Neural cell (in vitro differentiated cells): ENCODE measurements at regions not wholly inside any gene's neighbourhood (a gene's known extent, or its start where the extent isn't known, plus 50 kb on each side); places are given as distances from the start of the nearest gene placed in this dataset.

Experiments
- H2AFZ ChIP-seq: fragments of 200-600, 300-800 bp; sonication (generic), shearing (Covaris generic); 2 replicates; pipeline ENCODE4 v1.6.0; 2014; ENCODE audit warnings: low read depth, mild to moderate bottlenecking, antibody characterized with exemption, low read length, moderate library complexity
- H3F3A ChIP-seq: fragments of 200-600 bp; shearing (Covaris generic); 2 replicates; pipeline ENCODE4 v1.6.1; 2016; ENCODE audit warnings: mild to moderate bottlenecking, moderate library complexity, mixed read lengths, antibody characterized with exemption, low read length; ENCODE audit not compliant: insufficient read depth, poor library complexity, severe bottlenecking
- H3K27ac ChIP-seq: fragments of 200-600, 300-800 bp; sonication (generic), shearing (Covaris generic); 2 replicates; pipeline ENCODE4 v1.5.1; 2014; ENCODE audit warnings: mild to moderate bottlenecking, low read length, moderate library complexity
- H3K27me3 ChIP-seq: fragments of 300-800, 200-600 bp; sonication (generic), shearing (Covaris generic); 2 replicates; pipeline ENCODE4 v1.6.0; 2014; ENCODE audit warnings: mild to moderate bottlenecking, low read depth, low read length, moderate library complexity; ENCODE audit not compliant: insufficient read depth
- H3K36me3 ChIP-seq: fragments of 300-800, 200-600 bp; sonication (generic), shearing (Covaris generic); 2 replicates; pipeline ENCODE4 v1.5.1; 2014; ENCODE audit warnings: mild to moderate bottlenecking, antibody characterized with exemption, low read length, moderate library complexity; ENCODE audit not compliant: insufficient read depth
- H3K4me2 ChIP-seq: fragments of 300-800, 200-600 bp; sonication (generic), shearing (Covaris generic); 2 replicates; pipeline ENCODE4 v1.6.0; 2014; ENCODE audit warnings: mild to moderate bottlenecking, low read length
- H3K4me3 ChIP-seq: fragments of 300-800, 200-600 bp; sonication (generic), shearing (Covaris generic); 2 replicates; pipeline ENCODE4 v1.5.1; 2014; ENCODE audit warnings: mild to moderate bottlenecking, low read length, moderate library complexity
- H3K79me2 ChIP-seq: fragments of 200-600 bp; shearing (Covaris generic); replicated peaks from 2 replicates; pipeline ENCODE4 v1.6.0; 2014; ENCODE audit warnings: mild to moderate bottlenecking, low read length, moderate library complexity; ENCODE audit not compliant: insufficient read depth
- H3K9ac ChIP-seq: fragments of 300-800, 200-600 bp; sonication (generic), shearing (Covaris generic); 2 replicates; pipeline ENCODE4 v1.6.1; 2016; ENCODE audit warnings: mild to moderate bottlenecking, low read length, mixed read lengths
- H3K9me2 ChIP-seq: fragments of 200-600 bp; shearing (Covaris generic); 2 replicates; pipeline ENCODE4 v1.6.1; 2016; ENCODE audit warnings: mild to moderate bottlenecking, low read length, mixed read lengths; ENCODE audit not compliant: insufficient read depth
- H3K9me3 ChIP-seq: fragments of 200-600, 300-800 bp; sonication (generic), shearing (Covaris generic); 2 replicates; pipeline ENCODE4 v1.6.1; 2016; ENCODE audit warnings: mild to moderate bottlenecking, mixed run types, low read length, moderate library complexity, mixed read lengths
- H4K20me1 ChIP-seq: fragments of 200-600 bp; shearing (Covaris generic); 2 replicates; pipeline ENCODE4 v1.6.1; 2016; ENCODE audit warnings: mild to moderate bottlenecking, mixed run types; ENCODE audit not compliant: insufficient read depth
- EP300 ChIP-seq: fragments of 450-650 bp; conservative IDR thresholded peaks from 2 replicates; pipeline ENCODE4 v1.6.1; 2014; ENCODE audit warnings: antibody characterized with exemption, mild to moderate bottlenecking, moderate library complexity; ENCODE audit not compliant: poor library complexity, severe bottlenecking
- EZH2 ChIP-seq: fragments of 200-600, 300-800 bp; shearing (Covaris generic), sonication (generic); IDR thresholded peaks from 2 replicates; pipeline ENCODE4 v1.6.1; 2014; ENCODE audit warnings: antibody characterized with exemption, low read length, borderline replicate concordance, mild to moderate bottlenecking; ENCODE audit not compliant: insufficient read depth, poor library complexity, severe bottlenecking
- MXI1 ChIP-seq: fragments of 450-650 bp; conservative IDR thresholded peaks from 2 replicates; pipeline ENCODE4 v1.6.1; 2014; ENCODE audit warnings: antibody characterized with exemption, mild to moderate bottlenecking; ENCODE audit not compliant: poor library complexity, severe bottlenecking
- REST ChIP-seq: IDR thresholded peaks from 2 replicates; pipeline ENCODE4 v1.6.1; 2012; ENCODE audit warnings: borderline replicate concordance
- SMC3 ChIP-seq: fragments of 450-650 bp; conservative IDR thresholded peaks from 2 replicates; pipeline ENCODE4 v1.6.1; 2014; ENCODE audit warnings: antibody characterized with exemption, mild to moderate bottlenecking, moderate library complexity; ENCODE audit not compliant: poor library complexity
- TAF1 ChIP-seq: IDR thresholded peaks from 2 replicates; pipeline ENCODE4 v1.6.1; 2012; ENCODE audit warnings: low read depth
- TF ChIP-seq, protein P1 (sequence below): fragments of 450-650 bp; IDR thresholded peaks from 2 replicates; pipeline ENCODE4 v1.5.1; 2014; ENCODE audit warnings: antibody characterized with exemption, mild to moderate bottlenecking, moderate library complexity; ENCODE audit not compliant: poor library complexity, severe bottlenecking

DNA sequence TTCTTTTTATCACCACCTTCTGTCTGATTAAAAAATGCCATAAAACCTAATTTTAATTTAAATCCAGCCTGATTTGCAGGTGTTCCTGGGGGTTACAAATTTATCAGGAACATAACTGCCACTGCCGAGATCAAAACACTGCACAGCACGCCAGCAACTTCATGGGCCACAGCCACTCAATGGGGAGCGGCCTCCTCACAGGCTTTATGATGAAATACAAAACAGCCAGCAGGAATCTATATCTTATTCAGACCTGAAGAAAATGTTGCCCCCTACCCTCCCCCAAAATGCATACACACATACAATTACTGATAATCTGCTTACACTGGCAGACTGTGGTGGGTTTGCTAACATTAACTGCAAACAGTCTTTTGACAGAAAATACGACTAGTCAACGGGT lies 151.7 kb upstream of the POU5F2 start:
- no peaks in the 10 kb centered on the region for H3K79me2 ChIP-seq
- H3F3A ChIP-seq, result no peaks in the 10 kb centered on the region
- no peaks in the 10 kb centered on the region for H4K20me1 ChIP-seq
- no peaks in the 10 kb centered on the region for H3K9me3 ChIP-seq
- no peaks in the 10 kb centered on the region for H3K36me3 ChIP-seq
- TF ChIP-seq EZH2 (no peak), TAF1 (no peak), REST (no peak)
- TF ChIP-seq, protein P1, sequence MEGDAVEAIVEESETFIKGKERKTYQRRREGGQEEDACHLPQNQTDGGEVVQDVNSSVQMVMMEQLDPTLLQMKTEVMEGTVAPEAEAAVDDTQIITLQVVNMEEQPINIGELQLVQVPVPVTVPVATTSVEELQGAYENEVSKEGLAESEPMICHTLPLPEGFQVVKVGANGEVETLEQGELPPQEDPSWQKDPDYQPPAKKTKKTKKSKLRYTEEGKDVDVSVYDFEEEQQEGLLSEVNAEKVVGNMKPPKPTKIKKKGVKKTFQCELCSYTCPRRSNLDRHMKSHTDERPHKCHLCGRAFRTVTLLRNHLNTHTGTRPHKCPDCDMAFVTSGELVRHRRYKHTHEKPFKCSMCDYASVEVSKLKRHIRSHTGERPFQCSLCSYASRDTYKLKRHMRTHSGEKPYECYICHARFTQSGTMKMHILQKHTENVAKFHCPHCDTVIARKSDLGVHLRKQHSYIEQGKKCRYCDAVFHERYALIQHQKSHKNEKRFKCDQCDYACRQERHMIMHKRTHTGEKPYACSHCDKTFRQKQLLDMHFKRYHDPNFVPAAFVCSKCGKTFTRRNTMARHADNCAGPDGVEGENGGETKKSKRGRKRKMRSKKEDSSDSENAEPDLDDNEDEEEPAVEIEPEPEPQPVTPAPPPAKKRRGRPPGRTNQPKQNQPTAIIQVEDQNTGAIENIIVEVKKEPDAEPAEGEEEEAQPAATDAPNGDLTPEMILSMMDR, result no peak
- H3K4me2 ChIP-seq, result no peak overlapping the region
- peaks cover 8% of the 10 kb centered on the region for H3K27me3 ChIP-seq
- no peak overlapping the region for H3K4me3 ChIP-seq
- no peak overlapping the region for H2AFZ ChIP-seq
- no peak overlapping the region for H3K9ac ChIP-seq
- H3K27ac ChIP-seq, result no peak overlapping the region
- no peaks in the 10 kb centered on the region for H3K9me2 ChIP-seq

- Histone ChIP-seq H3K36me3 (no peaks in the 10 kb centered on the region), H3F3A (no peaks in the 10 kb centered on the region), H4K20me1 (no peaks in the 10 kb centered on the region), H3K4me3 (no peak overlapping the region), H3K27me3 (peaks cover 8% of the 10 kb centered on the region), H3K9me3 (no peaks in the 10 kb centered on the region), H3K9me2 (no peaks in the 10 kb centered on the region), H2AFZ (no peak overlapping the region), H3K9ac (no peak overlapping the region), H3K79me2 (no peaks in the 10 kb centered on the region), H3K4me2 (peak overlapping the region; percentile 32), H3K27ac (peak overlapping the region; percentile 16)
- TF ChIP-seq REST (no peak), EZH2 (no peak), MXI1 (no peak), EP300 (no peak), SMC3 (no peak), TAF1 (no peak)
- TF ChIP-seq, protein P1, result no peak
Measured at GRCh38 chr5:93892481-93892880, 151.1 kb upstream of the POU5F2 start.
